K562 (cell line): ENCODE measurements at regions not wholly inside any gene's neighbourhood (a gene's known extent, or its start where the extent isn't known, plus 50 kb on each side); places are given as distances from the start of the nearest gene placed in this dataset.

Source experiments
- BRF2 ChIP-seq: IDR thresholded peaks from 3 replicates; pipeline ENCODE4 v1.6.1; 2011; ENCODE audit warnings: borderline replicate concordance, mild to moderate bottlenecking; ENCODE audit not compliant: insufficient read length, insufficient read depth
- CTCF ChIP-seq, 3 experiments: IDR thresholded peaks in 2 of 3; conservative IDR thresholded peaks in 1 of 3; 2 replicates each; pipeline ENCODE4 v1.5.1; 2011 to 2012; ENCODE audit warnings: low read length in 3 of 3, mild to moderate bottlenecking in 3 of 3, control low read depth in 2 of 3, improper control_type of control experiment in 1 of 3, inconsistent platforms in 1 of 3, low read depth in 1 of 3, mixed read lengths in 1 of 3, moderate library complexity in 1 of 3; ENCODE audit not compliant: insufficient read depth in 2 of 3
- HMGXB4 ChIP-seq: sonication (generic); formaldehyde crosslinking; IDR thresholded peaks from 2 replicates; pipeline ENCODE4 v1.8.1; 2023; ENCODE audit warnings: mild to moderate bottlenecking, missing genetic modification reagents
- ILF3 ChIP-seq: fragments of 450-650 bp; IDR thresholded peaks from 2 replicates; pipeline ENCODE4 v1.6.1; 2018; ENCODE audit warnings: antibody characterized with exemption, mild to moderate bottlenecking, moderate library complexity, borderline replicate concordance
- TAF15 ChIP-seq: fragments of 200-400 bp; formaldehyde crosslinking; IDR thresholded peaks from 2 replicates; pipeline ENCODE4 v1.6.1; 2017; ENCODE audit warnings: mild to moderate bottlenecking, low read depth, low read length, moderate library complexity
- TEAD4 ChIP-seq, 2 experiments: sonication (generic) in 1 of 2; formaldehyde crosslinking in 1 of 2; IDR thresholded peaks; 2 replicates each; pipeline versions ENCODE4 v1.6.1 to v1.8.0; 2012 to 2022; ENCODE audit warnings: borderline replicate concordance in 1 of 2, inconsistent platforms in 1 of 2, low read length in 1 of 2, mild to moderate bottlenecking in 1 of 2, missing genetic modification reagents in 1 of 2
- ZNF175 ChIP-seq: fragments of 200-800 bp; sonication (Bioruptor generic); IDR thresholded peaks from 2 replicates; pipeline ENCODE4 v1.6.1; 2016; ENCODE audit warnings: low read depth, mild to moderate bottlenecking, missing genetic modification characterization, missing compliant biosample characterization

- no peak for TF ChIP-seq BRF2
- TF ChIP-seq ZNF175 (CRISPR knock-in tag), result no peak
- no peak for TF ChIP-seq HMGXB4 (CRISPR knock-in tag)
- TF ChIP-seq CTCF (IDR thresholded peaks at IDR 0.05 in 2 of 3, conservative IDR thresholded peaks at IDR 0.05 in 1 of 3; ENCODE audit: insufficient read depth in 2 of 3, low read depth in 1 of 3, low read length in 3 of 3), result no peak
- TF ChIP-seq ILF3, result no peak
- no peak for TF ChIP-seq TAF15
- no peak for TF ChIP-seq TEAD4 (IDR thresholded peaks at IDR 0.05; ENCODE audit: low read length)
- TF ChIP-seq TEAD4 (CRISPR knock-in tag; IDR thresholded peaks at IDR 0.05; ENCODE audit: borderline replicate concordance), result no peak
These were observed 144.0 kb upstream of the PALMD start for GRCh38 chr1:99501871-99502270.
